GM19035 (cell line): ENCODE measurements at regions not wholly inside any gene's neighbourhood (a gene's known extent, or its start where the extent isn't known, plus 50 kb on each side); places are given as distances from the start of the nearest gene placed in this dataset.
"Not testable (repeated sequence)": the region's sequence is repeated elsewhere in the genome, so short reads cannot be mapped to it uniquely, and the experiment has no call there.

ENCODE experiments used
- ATAC-seq: cut with Tn5 transposase; IDR thresholded peaks from one replicate; pipeline ENCODE4 v1.9.1; 2021; ENCODE audit not compliant: unreplicated experiment

- no peak for ATAC-seq
These were observed 109.3 kb upstream of the IFNE start for GRCh38 chr9:21591221-21592062.

GRCh38 chr9:21592063-21592338 is 109.9 kb upstream of the IFNE start:
- no peak for ATAC-seq

- no peak for ATAC-seq
These were observed 115.2 kb upstream of the IFNE start for GRCh38 chr9:21597284-21597683.

GRCh38 chr9:21598749-21599148 is 116.6 kb upstream of the IFNE start:
- ATAC-seq: no peak

- ATAC-seq: no peak
These were observed 123.4 kb upstream of the IFNE start for GRCh38 chr9:21605489-21605931.

- no peak for ATAC-seq
These were observed 125.5 kb upstream of the IFNE start for GRCh38 chr9:21607576-21607975.

GRCh38 chr9:21608200-21608599 is 126.1 kb upstream of the IFNE start:
- no peak for ATAC-seq

GRCh38 chr9:21609506-21609905 is 127.4 kb upstream of the IFNE start:
- ATAC-seq: no peak

- no peak for ATAC-seq
These were observed 129.8 kb upstream of the IFNE start for GRCh38 chr9:21611891-21612290.

GRCh38 chr9:21615018-21615417 is 132.9 kb upstream of the IFNE start:
- no peak for ATAC-seq

- no peak for ATAC-seq
These were observed 133.3 kb upstream of the IFNE start for GRCh38 chr9:21615446-21615845.

GRCh38 chr9:21616082-21616778 is 134.1 kb upstream of the IFNE start:
- no peak for ATAC-seq

- ATAC-seq: no peak
These were observed 142.8 kb upstream of the IFNE start for GRCh38 chr9:21624675-21625644.

GRCh38 chr9:21626493-21626892 is 144.4 kb upstream of the IFNE start:
- ATAC-seq: no peak

GRCh38 chr9:21628954-21629353 is 146.8 kb upstream of the IFNE start:
- not testable (repeated sequence) for ATAC-seq

GRCh38 chr9:21634951-21635350 is 152.8 kb upstream of the IFNE start:
- no peak for ATAC-seq

- no peak for ATAC-seq
These were observed 156.0 kb upstream of the IFNE start for GRCh38 chr9:21638104-21638503.

- no peak for ATAC-seq
These were observed 149.3 kb upstream of the MTAP start for GRCh38 chr9:21653091-21653490.

GRCh38 chr9:21653589-21653988 is 148.8 kb upstream of the MTAP start:
- ATAC-seq: no peak

GRCh38 chr9:21656776-21657674 is 145.4 kb upstream of the MTAP start:
- no peak for ATAC-seq
